NCI-H2171 treated with DMSO at 0.1 percent for 48 hours (cell line): ENCODE measurements at regions not wholly inside any gene's neighbourhood (a gene's known extent, or its start where the extent isn't known, plus 50 kb on each side); places are given as distances from the start of the nearest gene placed in this dataset.

Experiments used
- DNase-seq: peaks from one replicate; lab custom pipeline; 2025; lab: John Stamatoyannopoulos, UW

DNA sequence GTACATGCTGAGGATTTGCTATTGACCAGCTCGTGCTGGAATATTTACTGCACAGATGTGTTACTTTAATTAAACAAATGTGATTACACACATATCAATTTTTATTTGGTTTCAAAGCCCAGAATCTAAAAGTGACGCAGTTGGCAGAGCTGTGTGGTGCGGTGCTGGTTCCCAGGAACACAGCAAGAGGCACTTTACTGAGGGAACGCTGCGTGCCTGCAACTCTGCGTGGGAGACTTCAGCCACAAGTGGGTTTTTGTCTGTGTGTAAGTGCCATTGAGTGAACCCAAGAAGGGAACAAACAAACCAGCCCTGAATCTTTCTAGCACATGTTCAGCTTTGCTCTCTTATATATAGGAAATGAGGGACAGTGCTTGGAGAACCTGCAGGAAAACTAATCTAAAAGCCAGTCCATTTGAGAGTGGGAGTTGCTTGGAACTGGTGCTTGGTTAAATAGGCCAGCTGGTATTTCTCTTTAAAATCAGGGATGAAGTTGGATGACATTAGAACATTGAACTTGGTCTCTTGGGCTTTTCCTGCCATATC lies 196.6 kb upstream of the CELF4 start:
- no peak for DNase-seq

DNA sequence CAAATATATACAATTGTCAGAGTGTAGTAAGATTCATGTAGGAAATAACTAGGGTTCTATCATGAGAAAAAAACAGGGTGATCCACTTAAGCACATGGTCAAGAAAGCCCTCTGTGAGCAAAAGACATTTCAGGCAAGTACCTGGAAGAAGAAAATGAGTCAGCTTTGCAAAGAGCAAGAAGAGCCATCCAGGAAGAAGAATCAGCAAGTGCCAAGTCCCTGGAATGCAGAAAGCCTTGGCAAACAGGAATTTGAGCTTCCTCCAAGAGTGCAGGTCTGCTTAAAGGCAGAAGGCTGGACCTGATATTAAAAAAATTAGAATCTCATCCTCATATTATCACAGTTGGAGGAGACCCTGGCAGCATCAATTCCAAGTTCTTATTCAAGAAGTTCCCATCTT lies 188.5 kb upstream of the CELF4 start:
- no peak for DNase-seq

DNA sequence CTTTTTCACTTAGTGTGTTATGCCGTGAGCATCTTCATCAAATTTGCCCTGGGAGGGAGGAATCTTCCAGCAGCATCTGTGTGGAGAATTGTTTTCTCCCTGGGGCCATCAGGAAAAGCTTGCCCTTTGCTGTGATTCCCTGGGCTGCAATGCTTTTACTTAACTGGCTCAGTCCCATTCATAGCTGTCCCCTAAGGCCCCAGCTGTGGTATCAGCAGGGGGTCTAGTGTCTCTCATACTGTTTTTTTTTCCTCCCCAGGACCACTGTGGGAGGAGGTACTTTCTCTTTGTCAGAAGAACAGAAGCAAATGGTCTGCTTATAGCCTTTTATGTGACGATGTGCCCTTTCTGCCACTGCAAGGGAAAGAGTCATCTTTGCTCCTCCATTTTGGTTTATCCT lies 176.8 kb upstream of the CELF4 start:
- peak; percentile 75 for DNase-seq

DNA sequence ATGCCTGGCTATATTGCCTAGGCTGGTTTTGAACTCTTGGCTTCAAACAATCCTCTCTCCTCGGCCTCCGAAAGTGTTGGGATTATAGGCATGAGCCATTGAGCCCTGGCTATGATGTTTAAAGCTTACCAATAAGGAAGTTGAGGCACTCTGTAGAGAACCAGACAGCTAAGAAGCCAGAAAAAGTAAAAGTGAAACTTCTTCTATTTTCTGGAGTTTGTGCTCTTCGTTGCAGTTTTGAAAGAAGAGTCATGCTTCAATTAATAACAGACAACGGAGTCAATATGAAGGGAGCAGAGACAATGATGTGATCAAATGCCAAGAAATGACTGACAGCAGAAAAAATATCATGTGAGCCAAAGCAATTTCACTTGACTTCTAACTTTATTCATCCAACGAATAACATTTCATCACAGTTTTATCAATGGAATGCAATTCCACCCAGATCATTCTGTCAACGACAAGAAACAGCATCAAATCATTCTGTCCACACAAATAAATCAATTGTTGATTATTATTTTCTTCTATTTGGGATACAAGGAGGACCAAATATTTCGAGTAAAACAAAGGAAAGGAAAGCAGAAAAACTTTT lies 175.5 kb upstream of the CELF4 start:
- no peak for DNase-seq

DNA sequence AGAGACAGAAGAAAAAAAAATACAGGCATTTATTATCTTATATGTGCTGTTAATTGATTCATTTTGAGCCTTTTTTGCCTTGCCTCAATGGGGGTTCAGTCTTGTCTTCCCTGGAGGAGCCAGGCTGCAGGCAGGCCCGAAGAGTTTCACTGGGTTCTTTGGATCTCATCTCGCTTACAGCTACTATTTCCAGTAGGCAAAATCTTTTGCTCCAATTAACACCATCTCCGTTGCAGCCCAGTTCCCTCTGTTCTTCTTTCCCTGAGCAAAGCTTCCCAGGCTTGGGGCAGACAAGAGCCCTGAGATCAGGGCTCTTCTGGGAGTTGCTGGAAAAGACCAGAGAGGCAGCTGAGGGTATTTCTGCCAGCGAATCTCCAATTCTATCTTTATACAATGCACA lies 168.8 kb upstream of the CELF4 start:
- DNase-seq: no peak

DNA sequence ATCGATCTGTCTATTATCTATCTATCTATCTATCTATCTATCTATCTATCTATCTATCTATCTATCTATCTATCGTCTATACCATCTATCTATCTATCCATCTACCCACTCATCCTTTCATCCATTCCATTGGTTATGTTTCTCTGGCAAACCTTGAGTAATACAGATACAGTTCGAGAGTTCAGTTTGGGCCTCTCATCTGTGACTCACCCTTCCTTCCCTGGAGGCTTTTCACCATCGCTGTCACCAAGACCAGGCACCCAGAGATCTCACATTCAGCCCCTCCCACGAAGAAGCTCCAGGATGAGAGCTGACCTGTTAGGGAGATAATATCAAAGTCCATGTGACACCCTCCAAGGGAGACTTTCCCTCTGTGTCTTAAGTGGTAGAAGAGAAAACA lies 164.1 kb upstream of the CELF4 start:
- DNase-seq: no peak

DNA sequence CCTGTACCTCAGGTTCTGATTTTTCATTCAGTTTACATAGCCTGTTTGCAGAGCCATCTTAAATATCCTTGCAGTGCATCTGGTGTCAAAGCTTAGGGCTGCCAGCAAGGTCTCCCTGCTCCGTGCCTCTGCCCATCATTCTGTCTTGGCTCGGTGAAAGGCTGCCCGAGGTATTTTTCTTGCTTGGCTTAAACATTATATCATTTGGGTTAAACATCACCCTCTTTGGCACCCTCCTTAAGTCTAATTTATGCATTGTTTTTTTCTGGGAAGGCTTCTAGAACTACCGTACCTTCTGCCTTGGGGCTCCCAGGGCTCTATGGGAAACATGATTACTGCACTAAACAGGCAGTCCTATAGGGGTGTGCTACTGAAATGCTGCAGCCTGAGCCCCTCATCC lies 158.6 kb upstream of the CELF4 start:
- DNase-seq: no peak

DNA sequence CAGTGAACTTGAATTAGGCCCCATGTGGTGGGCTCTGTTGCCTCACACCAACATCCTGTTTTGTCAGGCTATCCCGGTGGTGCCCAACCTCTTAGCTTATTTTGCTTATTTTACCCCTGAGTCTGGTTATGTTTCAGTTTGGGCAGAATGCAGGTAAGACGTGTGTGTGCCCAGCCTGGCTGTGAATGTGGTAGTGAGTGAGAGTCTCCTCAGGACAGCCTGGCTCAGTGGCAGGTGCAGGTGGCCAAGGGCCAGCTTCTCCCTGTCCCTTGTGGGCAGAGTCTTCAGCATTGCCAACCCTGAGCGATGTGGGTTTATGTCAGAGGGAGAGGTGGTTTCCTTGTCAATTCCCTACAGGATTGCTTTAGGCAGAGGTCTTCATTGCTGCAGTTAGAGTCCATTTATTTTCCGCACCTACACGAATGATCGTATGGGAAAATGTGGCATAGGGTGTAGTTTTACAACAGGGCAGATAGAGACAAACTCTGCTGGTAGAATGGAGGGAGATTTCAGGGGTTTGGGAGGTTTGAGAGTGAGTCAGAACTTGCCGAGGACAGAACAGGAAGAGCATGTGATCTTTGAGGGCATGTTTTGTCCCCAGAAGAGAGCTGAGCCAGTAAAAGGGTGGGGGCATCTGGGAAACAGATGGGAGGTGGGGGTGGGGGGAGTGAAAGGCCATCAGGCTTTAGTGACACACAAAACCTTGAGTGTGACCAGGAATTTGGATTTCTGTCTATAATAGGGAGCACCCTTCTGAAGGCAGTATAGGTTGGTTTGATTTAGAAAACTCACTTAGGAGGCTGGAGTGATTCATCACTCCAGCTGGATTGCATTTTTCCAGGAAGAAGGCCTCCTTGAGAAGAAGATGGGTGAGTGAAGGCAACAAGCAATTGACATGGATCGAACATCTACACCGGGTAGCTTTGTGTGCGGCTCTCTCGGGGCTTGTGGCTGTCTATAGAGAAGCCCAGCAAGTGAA lies 156.2 kb upstream of the CELF4 start:
- DNase-seq: no peak

DNA sequence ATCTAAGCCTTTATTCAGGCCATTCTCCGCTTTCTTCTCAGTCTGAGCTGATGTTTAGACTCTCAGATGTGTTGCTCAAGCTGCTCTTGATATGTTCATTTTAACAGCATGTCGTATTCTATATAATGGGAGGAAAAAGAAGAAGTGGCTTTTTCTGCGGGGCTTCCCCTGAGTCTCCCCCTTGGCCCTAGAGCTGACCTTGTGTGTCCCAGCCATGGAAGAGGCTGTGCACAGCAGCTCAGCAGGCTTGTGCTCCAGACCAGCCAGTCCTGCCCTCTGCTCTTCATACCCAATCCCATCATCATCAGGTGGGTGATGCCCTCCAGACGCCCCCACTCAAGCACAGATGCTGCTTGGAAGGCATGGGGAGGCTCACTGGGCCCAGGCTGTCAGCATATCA lies 155.1 kb upstream of the CELF4 start:
- no peak for DNase-seq

DNA sequence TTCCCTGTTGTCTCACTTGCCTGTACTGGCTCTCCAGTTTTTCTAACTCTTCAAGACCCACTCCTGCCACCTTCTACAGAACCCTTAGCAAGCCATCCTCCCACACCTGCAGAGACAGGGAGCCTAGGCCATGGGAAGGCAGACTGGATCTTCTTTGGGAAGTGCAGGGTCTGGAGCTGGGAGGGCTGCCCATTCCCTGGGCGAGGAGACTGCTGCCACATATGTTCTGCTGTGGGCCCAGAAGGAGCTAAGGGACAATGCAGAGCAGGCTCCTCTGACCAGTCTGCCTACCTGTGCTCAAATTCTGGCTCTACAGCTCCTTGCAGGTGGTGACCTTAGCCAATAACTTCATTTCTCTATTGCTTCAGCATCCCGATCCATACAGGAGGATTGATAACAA lies 152.1 kb upstream of the CELF4 start:
- DNase-seq: no peak

DNA sequence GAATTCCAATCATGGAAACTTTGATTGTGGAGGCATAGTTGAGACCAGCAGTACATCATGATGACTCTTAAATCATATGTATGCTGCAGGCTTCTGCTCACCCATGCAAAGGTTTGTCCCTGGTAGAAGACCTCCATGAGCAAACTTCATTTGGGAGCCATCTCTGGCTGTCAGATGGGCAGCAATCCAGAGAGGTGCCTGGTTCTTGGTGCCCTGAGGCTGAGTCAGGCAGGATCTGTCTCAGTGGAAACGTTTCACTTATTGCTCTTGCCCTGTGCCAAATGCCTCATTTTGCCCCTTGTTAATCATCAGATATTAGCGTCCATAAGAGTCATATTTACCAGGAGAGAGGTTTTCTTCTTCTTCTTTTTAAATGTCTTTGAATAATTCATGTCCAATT lies 151.5 kb upstream of the CELF4 start:
- DNase-seq: no peak

DNA sequence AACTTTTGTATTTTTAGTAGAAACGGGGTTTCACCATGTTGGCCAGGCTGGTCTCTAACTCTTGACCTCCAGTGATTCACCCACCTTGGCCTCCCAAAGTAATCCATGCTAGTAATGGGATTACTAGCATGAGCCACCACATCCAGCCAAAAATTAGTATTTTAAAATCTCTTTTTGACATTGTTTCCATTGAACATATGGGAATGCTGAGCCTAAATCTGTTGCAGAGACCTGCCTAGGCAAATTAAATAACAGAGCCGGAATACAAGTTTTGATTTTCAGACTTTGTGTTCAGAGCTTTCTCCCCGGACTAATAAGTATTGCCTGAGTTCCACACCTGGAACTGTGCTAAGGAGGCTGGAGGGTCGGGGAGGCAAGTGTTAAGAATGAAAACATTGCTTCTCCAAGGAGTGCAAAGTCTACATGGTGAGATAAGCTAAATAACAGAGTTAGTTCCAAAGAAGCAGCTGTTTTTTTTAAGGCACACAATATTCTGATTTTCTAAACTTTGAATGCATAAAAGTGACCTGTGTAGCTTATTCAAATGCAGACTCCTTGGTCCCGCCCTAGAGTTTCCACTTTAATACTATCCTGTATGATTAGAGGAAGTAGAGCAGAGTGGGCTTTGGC lies 150.6 kb upstream of the CELF4 start:
- no peak for DNase-seq

DNA sequence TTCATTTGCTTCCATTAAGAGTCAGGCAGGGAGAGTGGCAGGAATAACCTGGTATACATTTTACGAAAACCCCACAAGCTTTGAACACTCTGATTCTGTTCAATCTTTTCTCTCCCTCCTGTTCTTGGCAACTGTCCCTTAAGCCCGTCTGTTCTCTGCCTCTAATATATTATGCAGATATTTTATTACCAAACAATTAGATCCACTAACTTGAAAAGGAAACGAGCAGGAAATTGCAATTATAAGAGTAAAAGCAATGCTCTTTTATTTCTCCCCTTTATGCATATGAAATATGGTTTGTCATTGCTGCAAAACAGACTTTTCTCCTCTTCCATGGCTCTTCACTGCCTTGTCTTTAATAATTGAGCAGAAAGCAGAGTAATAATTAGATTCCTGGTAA lies 149.1 kb upstream of the CELF4 start:
- peak; percentile 21 for DNase-seq

DNA sequence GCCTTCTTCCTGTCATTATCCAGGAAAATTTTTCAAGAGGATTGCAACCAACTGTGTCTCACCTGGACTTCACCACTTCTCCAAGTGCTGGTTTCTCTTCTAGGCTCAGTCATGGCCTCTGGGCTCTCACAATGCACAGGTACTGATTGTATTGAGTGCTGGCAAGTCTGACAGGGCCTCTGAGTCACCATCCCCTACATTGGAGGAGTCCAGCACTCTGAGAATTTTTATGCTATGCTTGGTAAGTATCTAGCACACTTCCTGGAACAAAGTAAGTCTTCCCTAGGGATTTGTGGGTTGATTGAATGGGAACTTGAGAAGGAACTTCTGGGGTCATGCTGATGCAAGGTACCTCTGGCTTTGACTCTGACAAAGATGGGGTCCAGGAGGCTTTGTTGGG lies 147.2 kb upstream of the CELF4 start:
- peak; percentile 14 for DNase-seq

DNA sequence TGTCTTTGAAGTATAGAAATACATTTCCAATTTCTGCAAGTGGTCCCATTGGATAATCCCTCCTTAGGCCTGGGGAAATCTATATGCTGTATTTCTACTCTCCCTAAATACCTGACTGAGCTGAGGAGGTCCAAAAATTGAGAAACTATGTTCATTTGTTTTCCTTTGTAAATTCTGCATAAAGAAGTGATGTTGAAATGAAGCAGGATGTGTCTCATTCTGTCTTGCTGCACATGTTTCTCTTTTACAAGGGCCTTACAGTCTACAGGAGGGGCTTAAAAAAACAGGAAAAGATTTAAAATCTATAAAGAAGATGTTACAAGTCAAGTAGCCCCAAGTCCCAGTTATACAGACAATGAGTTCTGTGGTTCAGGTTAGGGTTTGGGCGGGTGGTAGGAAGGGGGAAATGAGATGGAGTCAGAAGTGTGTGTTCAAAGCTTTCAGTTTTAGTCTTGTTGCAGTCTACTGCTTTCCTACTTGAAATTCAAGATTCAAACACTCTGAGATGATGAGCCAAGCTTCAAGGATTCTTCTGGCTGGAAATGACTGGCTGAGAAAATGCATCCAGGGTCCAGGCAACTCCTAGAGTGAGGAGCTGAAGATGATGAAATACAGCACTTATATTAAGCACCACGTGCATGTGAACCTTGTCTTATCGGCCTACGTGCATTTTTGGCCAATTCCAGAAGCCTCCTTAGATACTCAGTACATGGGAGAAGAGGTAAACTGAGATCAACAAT lies 146.3 kb upstream of the CELF4 start:
- DNase-seq: no peak

DNA sequence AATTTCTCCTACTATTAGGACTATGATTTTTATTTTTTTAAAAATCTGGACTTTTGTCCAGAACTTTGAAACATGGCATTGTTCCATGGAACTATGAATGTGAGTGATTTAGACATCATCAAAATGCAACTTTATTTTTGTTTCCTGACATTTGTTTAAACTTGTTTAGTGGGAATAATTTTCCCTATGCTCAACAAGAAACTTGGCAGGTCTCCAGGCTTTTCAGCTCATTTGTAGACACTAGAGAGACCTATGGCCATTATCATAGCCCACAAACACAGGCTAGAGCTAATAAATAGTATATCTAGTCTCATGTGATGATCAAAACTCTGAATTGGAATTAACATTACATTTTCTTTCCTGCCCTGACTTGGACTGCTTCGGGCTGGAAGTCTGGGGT lies 145.1 kb upstream of the CELF4 start:
- no peak for DNase-seq

DNA sequence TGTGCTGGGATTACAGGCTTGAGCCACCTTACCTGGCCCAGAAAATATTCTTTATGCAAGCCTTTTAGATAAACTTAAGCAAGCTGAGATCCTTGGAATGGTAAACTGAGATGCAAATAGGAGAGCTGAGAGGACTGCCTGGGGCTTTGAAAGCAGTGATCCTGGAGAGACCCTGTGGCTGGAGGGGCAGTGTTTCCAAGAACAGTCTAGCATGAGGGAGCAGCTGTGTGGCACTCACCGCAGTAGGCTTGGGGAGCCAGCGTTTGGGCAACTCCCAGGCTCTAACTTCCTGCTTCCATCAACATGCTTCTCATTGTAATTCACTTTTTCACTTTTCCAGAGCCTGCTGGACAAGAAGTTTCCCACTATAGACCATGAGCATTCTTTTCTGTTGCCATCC lies 144.1 kb upstream of the CELF4 start:
- no peak for DNase-seq

DNA sequence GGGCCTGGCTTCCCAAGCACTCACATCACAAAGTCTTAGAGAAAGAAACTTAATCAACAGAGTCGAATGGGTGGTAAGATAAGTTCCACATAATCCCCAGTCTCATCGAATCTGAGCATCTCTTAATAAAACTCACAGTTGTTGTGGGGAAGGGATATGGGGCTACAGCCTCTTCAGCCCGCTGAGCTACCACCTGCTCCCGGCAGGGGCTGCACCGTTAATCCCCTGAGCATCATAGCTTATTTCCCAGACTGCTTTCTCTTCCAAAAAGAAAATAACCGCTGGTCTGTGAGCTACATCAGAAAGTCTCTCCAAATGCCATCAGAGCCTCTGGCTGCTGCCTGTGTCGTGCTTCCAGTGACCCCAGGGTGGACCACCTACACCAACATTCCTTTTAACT lies 139.4 kb upstream of the CELF4 start:
- no peak for DNase-seq

DNA sequence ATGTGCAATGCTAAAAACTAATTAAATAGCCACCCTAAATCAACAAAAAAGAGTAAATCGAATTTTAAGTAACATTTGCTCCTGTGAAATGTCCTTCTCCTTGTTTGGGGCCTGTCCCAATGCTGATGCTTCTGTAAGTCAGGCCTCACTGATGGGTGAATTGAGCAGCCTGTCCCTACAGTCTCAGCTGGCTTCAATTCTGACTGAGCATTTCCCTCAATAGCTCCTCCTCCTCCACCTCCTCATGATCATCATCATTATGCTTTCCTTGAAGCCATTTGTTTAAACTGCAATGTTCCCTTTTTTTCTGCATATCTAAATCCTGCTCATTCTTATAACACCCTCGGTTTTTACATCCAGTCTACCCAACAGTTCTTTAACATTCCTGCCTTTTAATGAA lies 137.2 kb upstream of the CELF4 start:
- no peak for DNase-seq

DNA sequence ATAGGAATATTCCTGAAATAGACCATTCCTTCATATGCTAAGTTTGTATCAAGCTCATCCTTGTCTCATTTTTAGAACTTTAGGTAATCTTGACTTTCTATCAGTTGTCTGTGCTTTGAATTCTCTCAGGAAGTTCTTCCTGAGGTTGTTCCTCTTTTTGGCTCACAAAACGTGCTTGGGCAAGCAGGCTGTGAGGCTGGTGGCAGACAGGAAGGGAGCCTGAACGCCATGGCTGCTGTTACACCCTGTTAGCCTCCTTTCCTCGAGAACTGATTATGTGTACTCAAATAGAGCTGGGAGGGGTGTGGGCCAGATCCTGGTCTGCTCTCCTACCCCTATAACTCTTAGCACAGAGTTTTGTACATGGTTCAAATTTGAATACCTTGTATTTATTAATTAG lies 136.4 kb upstream of the CELF4 start:
- no peak for DNase-seq

DNA sequence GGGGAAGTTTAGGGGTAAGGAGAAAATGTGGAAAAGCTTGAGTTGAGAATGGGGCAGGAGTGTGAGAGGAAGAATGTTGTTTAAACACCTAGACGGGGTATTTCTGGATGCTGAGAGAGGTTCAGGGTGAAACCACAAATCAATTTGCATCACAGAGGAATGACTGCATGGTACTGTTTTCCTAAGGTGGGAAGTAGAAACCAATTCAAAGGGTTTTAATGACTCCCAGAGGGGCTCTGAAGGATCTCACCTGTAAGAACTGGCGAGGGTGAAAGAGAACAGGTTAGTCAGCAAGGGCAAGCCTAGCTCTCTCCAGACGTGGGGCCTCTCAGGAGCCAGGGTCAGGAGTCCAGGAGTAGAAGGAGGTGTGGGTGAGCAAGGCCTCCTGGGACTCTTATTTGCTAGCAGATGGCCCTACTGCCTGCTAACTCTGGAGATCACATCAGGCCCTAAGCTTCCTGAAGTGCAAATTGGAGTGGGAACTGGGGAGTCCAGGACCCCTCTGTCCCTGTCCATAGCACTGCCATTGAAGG lies 133.0 kb upstream of the CELF4 start:
- DNase-seq: no peak

DNA sequence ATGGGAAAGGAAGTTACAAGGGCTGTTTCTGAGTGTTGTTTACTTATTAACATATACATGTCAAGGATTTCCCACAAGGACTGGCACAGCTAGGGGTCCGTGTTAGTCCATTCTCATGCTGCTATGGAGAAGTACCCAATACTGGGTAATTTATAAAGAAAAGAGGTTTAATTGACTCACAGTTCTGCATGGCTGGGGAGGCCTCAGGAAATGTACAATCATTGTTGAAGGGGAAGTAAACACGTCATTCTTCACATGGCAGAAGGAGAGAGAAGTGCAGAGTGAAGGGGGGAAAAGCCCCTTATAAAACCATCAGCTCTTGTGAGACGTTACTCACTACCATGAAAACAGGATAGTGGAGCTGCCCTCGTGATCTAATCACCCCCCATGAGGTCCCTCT lies 128.9 kb upstream of the CELF4 start:
- no peak for DNase-seq
